SK-N-MC (cell line): ENCODE measurements at regions not wholly inside any gene's neighbourhood (a gene's known extent, or its start where the extent isn't known, plus 50 kb on each side); places are given as distances from the start of the nearest gene placed in this dataset.

Experiments used
- EZH2 ChIP-seq: fragments of 200-600 bp; sonication (generic); IDR thresholded peaks from one replicate; pipeline ENCODE4 v1.6.1; 2017; ENCODE audit warnings: antibody characterized with exemption
- POLR2AphosphoS5 ChIP-seq: IDR thresholded peaks from 2 replicates; pipeline ENCODE4 v1.6.1; 2012; ENCODE audit warnings: mild to moderate bottlenecking, low read depth, low read length, borderline replicate concordance

DNA sequence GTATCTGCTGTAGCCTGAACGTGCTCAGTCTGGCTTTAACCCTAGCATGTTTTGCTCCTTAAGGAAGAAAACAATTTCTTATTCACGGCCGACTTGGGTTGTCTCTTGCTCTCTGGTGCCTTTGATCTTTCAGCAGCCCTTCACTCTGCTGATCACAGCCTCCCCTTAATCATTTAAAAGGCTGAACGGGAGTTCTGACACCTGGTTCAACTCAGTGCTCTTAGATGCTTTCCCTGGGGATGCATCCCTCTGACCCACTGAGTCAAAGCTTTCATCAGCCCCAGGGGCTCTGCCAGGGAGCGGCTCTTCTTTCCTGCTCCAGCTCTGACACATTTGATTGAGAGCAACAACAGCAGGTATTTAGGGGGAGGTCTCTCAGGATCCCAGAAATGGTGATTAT, 79.0 kb upstream of the FYN start:
- TF ChIP-seq EZH2 (no peak), POLR2AphosphoS5 (no peak)
